ENCODE measurements at regions not wholly inside any gene's neighbourhood (a gene's known extent, or its start where the extent isn't known, plus 50 kb on each side); places are given as distances from the start of the nearest gene placed in this dataset.

DNA sequence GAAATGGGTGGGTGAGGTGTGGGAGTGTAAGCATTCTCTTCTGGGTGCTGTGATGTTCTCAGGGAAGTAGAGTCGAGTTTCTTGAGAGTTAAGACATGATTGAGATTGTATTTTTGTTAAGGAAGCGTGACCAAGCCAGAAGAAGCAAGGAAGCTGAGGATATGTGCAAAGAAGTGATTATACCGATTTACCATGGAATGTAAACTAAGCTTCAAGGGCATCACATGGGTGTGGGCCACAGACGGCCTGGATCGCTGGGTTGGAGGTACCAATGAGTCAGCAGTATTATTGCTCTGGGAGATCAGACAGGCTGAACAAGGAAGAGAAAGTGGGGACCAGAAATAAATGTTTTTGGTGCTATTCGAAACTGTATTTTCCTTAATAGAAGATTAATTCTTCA lies 184.1 kb upstream of the GMDS start:
- DNase-seq (ENCODE audit: low read depth, low spot score) = no peak

DNA sequence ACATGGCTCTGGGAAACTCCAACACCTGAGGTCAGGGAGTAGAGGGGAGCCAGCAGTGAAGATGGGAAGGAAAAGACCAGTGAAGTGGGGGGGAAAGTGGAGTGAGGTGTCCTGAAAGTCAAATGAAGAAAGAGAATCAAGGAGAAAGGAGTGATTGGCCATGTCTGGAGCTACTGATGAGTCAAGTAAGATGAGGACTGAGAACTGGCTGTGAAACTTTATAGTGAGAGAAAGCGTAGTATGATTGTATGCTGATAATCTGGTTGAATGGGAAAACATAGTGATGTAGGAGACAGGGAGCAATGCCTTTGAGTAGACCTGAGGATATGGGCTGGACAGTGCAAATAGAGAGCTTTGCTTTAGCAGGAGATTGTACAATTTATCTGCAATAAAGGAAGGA lies 183.6 kb upstream of the GMDS start:
- DNase-seq (ENCODE audit: low read depth, low spot score) = no peak

DNA sequence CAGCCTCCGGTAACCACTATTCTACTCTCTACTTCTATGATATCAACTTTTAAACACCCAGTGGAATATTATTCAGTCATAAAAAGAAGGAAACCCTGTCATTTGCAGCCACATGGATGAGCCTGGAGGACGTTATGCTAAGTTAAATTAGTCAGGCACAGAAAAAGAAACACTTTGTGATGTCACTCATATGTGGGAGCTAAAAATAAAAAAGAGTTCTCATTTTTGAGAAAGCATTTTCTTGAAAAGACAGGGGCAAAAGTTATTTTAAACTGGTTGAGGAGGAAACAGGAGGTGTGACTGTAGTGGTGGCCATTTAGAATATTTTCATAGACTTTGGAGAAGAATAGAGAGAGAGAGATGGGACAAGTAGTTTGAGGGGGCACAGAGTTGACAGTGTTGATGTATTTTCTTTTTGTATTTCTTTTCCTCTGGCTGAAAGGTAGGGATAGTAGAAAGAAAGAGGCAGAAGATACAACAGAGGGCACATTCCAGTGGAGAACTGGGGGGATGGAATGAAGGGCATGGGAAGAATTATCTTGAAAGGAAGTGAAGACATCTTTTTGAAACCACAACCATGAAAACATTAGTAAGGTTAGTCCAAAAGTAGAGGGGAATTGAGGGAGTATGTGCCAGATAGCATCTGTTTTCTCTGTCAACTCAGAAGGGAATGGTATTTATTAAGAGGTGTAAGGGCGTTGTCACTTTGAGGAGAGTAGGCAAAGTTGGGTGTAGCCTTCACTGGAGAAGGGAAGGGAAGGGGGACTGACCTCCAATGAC lies 181.3 kb upstream of the GMDS start:
- DNase-seq (ENCODE audit: low read depth, low spot score) = no peak

DNA sequence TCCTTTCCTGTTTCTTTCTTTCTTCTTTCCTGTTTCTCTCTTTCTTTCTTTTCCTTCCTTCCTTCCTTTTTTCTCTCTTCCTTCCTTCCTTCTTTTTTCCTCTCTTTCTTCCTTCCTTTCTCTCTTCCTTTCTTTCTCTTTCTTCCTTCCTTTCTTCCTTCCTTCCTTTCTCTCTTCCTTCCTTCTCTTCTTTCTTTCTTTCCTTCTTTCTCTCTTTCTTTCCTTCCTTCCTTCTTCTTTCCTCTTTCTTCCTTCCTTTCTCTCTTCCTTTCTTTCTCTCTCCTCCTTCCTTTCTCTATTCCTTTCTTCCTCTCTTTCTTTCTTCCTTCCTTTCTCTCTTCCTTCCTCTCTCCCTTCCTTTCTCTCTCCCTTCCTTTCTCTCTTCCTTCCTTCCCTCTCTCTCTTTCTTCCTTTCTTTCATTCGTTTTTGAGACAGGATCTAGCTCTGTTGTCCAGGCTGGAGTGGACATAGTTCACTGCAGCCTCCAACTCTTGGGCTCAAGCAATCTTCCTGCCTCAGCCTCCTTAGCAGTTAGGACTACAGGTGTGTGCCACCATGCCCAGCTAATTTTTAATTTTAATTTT lies 170.8 kb upstream of the GMDS start:
- DNase-seq (ENCODE audit: low read depth, low spot score) = no peak

DNA sequence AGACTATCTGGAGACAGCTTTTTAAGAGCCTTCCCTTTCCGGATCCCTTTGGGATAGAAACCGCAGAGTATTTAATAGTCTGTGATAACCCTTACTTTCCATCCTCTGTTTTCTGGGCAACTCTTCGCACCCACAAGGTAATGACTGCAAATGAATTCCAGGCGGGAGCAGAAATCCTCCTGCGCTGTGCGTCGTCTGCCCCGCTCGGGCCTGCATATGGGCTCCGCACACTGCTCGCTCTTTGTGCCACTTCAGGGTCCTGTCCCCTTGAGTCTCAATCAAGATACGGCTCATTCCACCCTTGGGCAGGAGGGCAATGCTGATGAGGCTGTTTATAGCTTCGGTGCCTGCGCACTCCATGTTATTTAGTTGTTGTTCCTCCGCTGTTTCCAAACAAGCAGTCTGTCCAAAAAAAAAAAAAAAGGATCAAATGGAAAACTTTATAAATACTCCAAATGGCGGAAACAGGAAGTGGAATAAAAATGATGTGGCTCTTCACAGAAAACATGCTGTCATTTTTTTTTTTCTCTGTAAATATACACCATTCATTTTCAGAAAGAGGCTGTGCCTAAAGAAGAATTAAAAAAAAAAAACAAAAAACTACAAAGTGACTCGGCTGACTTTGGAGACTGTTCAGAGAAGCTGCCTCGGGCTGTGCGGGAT lies 169.6 kb upstream of the GMDS start:
- DNase-seq (ENCODE audit: low read depth, low spot score) = no peak

DNA sequence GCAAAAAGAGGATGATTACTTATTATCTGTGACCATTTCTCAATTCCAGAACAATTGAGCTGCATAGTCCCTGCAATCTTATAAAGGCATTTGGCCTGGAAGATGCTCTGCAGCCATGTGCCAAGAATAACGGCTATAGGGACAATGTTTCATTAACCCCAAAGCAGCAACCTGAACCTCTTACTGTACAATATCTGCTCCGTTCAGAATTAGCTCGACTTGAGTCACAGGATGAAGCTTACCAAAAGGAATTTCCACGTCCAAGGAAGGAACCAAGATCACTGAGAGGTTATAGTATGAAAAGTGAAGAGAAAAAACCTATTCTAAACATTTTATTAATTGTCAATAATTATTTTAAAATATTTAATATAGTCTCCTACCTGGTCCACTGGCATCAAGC lies 167.3 kb upstream of the GMDS start:
- no peak for DNase-seq (ENCODE audit: low read depth, low spot score)

DNA sequence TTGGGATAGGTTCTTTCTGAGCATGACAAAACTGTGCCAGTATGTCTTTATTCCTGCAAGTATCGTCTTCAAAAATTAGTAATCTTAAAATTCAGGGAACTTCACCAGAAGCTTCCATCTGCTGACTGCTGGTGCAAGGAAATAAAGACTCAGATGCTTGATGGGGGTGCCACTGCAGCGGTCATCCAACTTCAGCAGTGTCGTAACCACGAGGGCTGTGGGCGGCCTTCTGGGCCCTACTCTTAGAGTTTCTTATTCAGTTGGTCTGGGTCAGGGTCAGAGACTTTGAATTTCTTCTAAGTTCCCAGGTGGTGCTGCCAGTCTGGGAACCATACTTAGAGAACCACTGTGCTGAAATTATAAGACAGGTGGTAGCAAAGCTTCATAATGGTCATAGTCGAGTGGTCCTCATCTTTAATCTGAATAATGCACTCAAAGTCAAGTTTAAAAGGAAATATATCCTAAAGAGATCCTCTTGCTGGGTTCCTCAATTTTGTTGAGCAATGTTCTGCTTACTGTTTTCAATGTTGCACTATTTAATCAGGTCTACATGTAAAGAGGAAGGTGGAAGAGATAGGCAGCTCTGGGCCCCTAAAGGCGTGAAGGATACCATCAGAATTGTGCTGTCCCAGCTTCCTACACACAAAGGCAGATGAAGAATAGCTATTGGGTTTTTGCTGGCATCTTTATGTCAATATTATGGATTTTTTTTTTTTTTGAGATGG lies 165.4 kb upstream of the GMDS start:
- DNase-seq (ENCODE audit: low read depth, low spot score) = no peak

DNA sequence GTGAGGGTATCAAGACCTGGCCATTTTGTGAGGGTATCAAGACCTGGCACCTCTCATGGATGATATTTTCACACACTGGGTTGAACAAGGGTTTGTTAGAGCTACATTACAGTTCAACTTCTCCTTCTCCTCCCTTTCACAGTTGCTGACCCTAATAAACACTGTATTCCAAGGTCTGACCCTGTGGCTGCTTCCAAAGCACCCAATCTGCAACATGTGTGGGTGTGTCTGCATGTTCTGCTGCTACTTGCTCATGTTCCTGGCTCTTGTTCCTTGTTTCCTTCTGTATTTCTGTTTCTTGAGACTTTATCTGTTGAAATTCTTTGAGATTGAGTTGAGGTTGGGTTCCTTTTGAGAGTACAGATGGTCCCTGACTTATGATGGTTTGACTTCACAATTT lies 162.1 kb upstream of the GMDS start:
- no peak for DNase-seq (ENCODE audit: low read depth, low spot score)

DNA sequence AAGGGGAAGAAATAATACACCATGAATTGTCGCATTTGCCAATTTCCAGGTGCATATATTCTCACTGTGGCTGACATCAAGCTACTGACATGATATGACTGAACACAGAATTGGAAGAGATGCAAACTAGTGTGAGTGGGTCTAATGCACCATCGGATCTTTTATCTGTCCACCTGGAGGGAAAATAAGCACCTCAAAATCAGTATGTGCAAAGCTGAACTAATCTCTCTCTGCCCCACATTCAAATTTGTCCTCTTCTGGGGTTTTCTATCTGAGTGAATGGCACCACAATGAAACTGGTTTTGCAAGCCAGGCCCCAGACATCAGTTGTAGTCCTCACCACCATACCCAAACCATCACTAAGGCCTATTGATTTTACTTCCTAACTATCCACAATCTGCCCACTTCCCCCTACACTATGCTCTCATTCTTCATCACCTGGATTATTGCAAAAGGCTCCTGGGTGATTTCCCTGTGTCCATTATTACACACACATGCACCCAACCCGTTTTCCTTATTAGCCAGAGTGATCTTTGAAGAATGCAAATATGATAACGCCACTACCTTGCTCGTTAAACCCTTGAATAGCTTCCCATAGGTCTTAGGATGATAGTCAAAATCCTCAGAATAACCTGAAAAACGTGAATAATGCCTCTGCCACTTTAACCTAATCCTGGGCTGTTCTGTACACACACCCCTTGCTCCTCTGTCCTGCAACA lies 159.0 kb upstream of the GMDS start:
- no peak for DNase-seq (ENCODE audit: low read depth, low spot score)

DNA sequence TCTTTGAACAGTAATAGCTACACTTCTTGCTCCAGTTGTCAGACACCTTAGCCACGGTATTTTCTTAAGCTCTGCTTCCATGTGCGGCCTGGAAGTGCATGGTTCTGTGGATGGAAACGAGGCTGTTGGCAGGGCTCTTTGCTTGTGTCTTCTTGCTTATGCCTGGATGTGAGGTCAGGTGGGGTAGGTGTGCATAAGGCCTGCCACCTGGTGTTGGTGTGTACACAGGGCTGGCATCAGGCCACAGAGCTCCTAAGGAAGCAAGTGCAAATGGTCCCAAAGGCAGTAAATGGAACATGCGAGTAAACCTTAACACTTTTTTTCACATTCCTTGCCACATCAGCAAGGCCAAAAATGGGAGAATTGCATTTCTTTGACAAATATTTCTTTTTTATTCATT lies 158.1 kb upstream of the GMDS start:
- DNase-seq (ENCODE audit: low read depth, low spot score) = no peak

DNA sequence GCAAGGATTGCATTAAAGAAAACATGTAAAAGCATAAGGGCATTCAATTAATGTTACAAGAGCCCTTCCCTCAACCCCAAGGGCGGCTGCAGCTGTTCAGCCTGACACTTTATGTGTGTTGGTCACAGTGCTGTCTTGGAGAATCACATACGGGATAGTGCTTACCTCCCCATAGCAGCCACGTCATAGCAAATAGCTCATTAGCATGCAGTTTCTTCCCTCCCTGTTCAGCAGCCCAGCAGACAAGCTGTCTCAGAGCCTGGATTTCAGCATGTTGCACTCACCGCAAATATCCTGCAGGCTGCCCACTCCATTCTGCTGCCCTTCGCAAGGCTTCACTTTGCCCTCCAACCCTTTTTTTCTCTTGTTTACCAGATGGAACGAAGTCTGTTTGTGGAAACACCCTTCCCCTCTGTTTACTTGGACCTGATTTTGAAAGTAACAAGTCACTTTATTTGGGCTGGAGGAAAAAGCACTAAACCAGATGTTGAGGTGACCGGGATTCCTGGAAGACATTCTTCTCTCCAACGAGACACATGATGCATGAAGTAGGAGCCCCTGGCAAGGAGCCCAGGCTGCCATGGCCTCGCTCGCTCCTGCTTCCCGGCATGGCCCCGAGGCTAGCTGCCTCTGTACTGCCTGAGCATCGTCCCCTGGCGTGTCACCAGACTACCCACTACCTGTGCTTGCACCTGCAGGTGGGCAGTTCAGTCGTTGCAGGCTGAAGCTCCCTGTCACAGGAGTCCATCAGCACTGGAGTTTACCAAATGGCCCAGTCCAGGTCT lies 151.6 kb upstream of the GMDS start:
- no peak for DNase-seq (ENCODE audit: low read depth, low spot score)

DNA sequence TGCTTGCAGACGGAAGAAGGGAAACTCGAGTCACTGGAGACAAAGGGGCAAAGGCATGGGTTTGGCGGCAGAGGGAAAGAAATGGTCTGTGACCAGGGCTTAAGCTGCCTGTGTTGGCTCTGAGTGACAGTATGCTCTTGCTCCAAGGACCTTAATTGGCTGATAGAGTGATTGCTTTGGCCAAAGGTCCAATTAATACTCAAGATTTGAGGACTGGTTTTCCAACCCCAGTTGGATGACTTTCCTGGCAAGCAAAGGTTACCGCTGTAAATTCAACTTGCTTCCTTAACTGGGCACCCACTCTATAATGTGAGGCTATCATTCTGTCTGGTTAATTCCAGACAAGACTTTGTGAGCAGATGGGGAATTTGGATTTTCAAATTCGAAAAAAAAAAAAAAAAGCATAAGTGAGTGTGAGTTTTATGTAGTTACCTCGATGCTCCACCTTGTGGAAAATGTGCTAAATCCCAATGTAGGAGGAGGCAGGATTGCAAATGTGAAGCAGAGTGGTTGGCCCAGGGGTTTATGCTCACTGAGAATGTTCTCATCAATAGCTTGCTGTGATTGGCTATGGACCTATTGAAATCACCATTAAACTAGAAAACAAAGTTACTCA lies 150.7 kb upstream of the GMDS start:
- DNase-seq (ENCODE audit: low read depth, low spot score) = no peak

DNA sequence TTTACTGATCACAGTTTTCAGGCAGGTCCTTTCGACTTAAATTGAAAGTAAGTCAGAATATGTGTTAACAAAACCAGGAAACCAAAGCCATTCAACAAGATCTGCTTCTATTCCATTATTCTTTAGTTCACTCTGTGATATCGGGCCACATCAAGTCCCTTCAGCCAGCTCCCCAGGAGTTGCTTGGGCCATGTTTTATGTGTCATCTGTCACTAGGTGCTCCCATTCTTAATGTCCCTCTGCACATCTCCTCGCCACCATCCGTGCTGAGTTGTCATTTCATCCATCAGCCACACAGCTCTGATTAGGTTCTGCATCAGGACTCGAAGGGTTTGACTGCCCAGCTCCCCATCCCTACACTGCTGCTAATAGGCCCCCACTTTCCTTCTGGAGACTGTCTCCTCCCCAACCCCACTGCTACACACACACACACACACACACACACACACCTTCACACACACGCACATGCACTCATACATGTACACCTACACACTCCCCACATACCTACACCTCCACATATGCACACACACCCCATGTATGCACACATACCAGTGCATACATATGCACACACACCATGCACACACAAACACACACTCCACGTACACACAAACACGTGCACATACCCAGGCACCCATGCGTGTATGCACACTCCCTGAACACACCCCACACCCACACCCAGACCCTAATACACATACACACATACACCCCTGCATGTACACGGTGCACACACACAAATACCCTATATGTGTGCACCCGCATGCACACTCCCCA lies 143.3 kb upstream of the GMDS start:
- no peak for DNase-seq (ENCODE audit: low read depth, low spot score)

DNA sequence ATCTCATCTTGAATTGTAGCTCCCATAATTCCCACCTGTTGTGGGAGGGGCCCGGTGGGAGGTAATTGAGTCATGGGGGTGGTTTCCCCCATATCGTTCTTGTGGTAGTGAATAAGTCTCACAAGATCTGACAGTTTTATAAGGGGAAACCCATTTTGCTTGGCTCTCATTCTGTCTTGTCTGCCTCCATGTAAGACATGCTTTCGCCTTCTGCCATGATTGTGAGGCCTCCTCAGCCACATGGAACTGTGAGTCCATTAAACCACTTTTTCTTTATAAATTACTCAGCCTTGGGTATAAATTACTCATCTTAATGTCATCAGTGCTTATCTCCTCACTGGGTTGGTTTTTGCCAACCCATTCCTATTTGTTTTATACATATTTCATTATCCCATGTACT lies 142.0 kb upstream of the GMDS start:
- DNase-seq (ENCODE audit: low read depth, low spot score) = no peak

DNA sequence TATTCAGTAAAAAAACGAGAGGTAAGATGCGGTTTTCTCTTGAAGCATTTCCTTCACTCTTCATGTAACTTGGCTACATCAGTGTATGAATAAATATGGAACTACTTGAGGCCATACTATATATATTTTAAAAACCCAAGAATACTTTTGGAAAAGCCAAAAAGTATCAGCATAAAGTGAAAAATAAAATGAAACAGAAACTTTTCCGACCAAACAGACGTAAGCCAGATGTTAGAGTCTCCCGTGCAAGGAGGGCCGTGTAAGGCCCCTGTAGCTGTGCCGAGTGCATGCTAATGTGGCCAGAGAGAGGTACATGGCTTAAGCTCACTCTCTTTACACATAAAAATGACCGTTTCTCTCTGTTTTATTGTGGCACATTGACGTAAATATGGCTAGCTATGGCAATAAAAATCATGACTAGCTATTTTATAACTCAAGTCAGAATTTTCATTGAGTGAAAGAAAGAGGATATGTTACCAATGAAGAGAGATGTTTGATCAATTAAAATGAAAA lies 140.1 kb upstream of the GMDS start:
- DNase-seq (ENCODE audit: low read depth, low spot score) = no peak

DNA sequence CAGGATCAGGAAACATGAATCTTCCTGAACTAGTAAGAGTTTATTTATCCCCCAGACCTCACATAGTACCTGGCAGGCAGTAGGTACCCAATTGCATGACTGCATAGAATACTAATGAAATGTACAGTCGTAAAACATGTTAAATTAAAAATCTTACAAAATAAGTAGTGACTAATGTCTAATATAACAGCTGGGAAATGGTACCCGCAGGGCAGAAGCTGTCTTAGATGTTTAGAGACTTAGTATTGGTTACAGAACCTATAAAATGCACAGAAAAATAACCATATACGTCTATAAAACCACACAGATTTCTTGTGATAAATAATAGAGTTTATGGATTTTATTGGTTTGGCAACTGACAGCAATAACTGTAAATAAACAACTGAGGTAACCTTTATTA lies 139.1 kb upstream of the GMDS start:
- no peak for DNase-seq (ENCODE audit: low read depth, low spot score)

DNA sequence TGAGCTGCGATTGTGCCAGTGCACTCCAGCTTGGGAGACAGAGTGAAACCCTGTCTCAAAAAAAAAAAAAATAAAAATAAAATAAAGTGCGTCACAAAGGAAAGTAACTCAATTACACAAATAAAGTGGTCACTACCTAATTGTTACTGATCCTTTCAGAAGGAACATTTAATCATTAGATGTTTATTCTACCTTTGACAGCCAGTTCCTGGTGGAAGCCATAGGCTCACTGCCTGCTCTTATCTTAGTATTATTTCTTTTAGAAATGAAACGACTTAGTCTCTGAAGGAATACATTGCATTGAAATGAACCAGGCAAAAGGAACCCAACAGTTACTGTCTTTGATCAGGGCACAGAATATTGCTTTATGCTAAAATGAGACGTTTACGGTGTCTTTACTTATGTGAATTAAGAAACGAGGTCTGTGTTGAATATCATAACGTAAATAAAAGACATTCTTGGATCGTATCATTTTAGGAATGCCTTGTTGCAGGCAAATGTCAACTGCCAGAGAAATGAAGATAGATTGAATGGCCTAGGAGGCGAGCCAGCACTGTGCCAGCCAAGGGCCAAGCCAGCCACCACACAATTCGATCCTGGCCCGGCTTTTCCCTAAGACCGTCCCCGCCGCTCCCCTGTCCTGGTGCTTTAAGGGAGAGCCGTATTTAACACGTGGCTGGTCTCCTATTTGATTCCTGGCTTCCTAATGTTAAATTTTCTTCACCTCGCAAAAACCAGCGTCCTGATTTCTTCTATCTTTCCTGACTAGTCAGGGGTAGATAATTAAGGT lies 136.7 kb upstream of the GMDS start:
- DNase-seq (ENCODE audit: low read depth, low spot score) = no peak

DNA sequence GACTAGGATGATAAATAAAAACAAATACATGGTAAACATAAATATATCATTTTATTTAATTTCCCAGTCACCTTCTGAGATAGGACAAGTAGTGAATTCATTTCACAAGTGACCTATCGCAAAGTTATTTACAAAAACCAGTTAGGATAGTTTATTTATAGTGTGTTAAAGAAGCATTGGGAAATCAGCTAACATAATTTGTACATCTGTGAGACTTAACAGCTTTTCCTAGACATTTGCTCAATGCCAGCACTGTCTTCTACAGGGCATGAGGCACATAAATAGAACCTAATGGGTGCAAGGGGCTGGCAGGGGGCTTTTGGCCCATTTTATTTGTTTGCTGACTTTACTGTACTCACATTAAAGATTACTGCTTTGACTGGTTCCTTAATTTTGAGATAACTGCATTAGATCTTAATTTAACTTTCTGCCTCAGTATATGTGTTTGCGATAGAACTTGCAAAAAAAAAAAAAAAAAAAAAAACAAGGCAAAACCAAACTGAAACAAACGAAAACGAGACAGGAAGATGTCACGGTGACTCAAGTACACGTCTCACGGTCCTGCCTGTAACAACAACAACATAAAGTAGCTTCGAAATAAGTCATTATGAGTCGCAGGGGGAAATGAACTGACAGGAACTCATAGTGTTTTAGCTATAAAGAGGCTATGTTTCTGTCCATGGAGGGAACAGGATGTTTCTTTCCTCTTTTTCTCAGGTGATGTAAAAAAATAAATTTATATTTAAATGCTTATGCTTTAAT lies 133.7 kb upstream of the GMDS start:
- DNase-seq (ENCODE audit: low read depth, low spot score) = no peak
